HG03196 (cell line): ENCODE measurements at regions not wholly inside any gene's neighbourhood (a gene's known extent, or its start where the extent isn't known, plus 50 kb on each side); places are given as distances from the start of the nearest gene placed in this dataset.
A peak's percentile ranks its signal among the peaks of the same experiment; 100 is the strongest.
"Not testable (repeated sequence)": the region's sequence is repeated elsewhere in the genome, so short reads cannot be mapped to it uniquely, and the experiment has no call there.

ENCODE experiments used
- ATAC-seq: cut with Tn5 transposase; IDR thresholded peaks from one replicate; pipeline ENCODE4 v1.9.1; 2021; ENCODE audit not compliant: unreplicated experiment

GRCh38 chr6:27633221-27633688, 160.3 kb upstream of the ZNF184 start:
- not testable (repeated sequence) for ATAC-seq

- ATAC-seq = no peak
Measured at GRCh38 chr6:27631609-27631916, 158.7 kb upstream of the ZNF184 start.

GRCh38 chr6:27630727-27631608, 158.1 kb upstream of the ZNF184 start:
- no peak for ATAC-seq

GRCh38 chr6:27624694-27625262, 151.9 kb upstream of the ZNF184 start:
- ATAC-seq = no peak

- no peak for ATAC-seq
Measured at GRCh38 chr6:27623103-27623502, 150.2 kb upstream of the ZNF184 start.

GRCh38 chr6:27619436-27619835, 146.5 kb upstream of the ZNF184 start:
- ATAC-seq = no peak

GRCh38 chr6:27617700-27618689, 145.1 kb upstream of the ZNF184 start:
- no peak for ATAC-seq

- no peak for ATAC-seq
Measured at GRCh38 chr6:27617046-27617687, 144.3 kb upstream of the ZNF184 start.

GRCh38 chr6:27616328-27617045, 143.6 kb upstream of the ZNF184 start:
- ATAC-seq = no peak

- ATAC-seq = no peak
Measured at GRCh38 chr6:27611451-27611850, 138.5 kb upstream of the ZNF184 start.

- no peak for ATAC-seq
Measured at GRCh38 chr6:27608916-27609883, 136.3 kb upstream of the ZNF184 start.

- peak; percentile 58 for ATAC-seq
Measured at GRCh38 chr6:27605401-27606342, 132.8 kb upstream of the ZNF184 start.

- no peak for ATAC-seq
Measured at GRCh38 chr6:27604986-27605385, 132.1 kb upstream of the ZNF184 start.

- no peak for ATAC-seq
Measured at GRCh38 chr6:27601668-27602254, 128.9 kb upstream of the ZNF184 start.

GRCh38 chr6:27599859-27600532, 127.1 kb upstream of the ZNF184 start:
- ATAC-seq = no peak

GRCh38 chr6:27597031-27597567, 124.2 kb upstream of the ZNF184 start:
- not testable (repeated sequence) for ATAC-seq

GRCh38 chr6:27593861-27594260, 121.0 kb upstream of the ZNF184 start:
- no peak for ATAC-seq
